ENCODE measurements at regions not wholly inside any gene's neighbourhood (a gene's known extent, or its start where the extent isn't known, plus 50 kb on each side); places are given as distances from the start of the nearest gene placed in this dataset.
"Not testable (repeated sequence)": the region's sequence is repeated elsewhere in the genome, so short reads cannot be mapped to it uniquely, and the experiment has no call there.

DNA sequence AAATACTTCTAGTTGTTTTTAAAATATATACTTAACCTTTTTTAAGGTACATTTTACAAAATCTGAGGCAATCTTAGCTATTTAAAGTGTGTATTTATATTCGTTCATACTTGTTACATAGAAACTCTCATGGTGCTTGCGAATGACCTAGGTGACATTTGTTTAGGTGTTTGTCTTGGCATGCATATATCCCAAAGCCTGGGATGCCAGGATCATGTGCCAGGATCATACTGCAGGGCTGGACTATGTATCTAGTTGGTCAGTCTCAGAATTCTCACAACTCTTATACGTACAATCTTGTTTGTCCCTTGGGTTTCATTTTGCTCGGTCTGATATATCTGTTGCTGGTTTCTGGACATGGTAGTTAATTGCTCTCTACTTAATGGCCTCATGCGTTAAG is 109.9 kb upstream of the WIPF3 start:
- not testable (repeated sequence) for H3K4me3 Mint-ChIP-seq; H3K36me3 Mint-ChIP-seq; H3K27me3 Mint-ChIP-seq; ATAC-seq (ENCODE audit: low read depth in 2 of 2); H3K4me1 Mint-ChIP-seq; DNase-seq; H3K9me3 Mint-ChIP-seq; H3K27ac Mint-ChIP-seq

DNA sequence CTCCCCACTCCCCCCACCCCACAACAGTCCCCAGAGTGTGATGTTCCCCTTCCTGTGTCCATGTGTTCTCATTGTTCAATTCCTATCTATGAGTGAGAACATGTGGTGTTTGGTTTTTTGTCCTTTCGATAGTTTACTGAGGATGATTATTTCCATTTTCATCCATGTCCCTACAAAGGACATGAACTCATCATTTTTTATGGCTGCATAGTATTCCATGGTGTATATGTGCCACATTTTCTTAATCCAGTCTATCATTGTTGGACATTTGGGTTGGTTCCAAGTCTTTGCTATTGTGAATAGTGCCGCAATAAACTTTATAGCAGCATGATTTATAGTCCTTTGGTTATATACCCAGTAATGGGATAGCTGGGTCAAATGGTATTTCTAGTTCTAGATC is 106.6 kb upstream of the WIPF3 start:
- H3K36me3 Mint-ChIP-seq; ATAC-seq (ENCODE audit: low read depth in 2 of 2); H3K27ac Mint-ChIP-seq; H3K4me1 Mint-ChIP-seq; H3K9me3 Mint-ChIP-seq; H3K4me3 Mint-ChIP-seq; H3K27me3 Mint-ChIP-seq; DNase-seq: not testable (repeated sequence)

DNA sequence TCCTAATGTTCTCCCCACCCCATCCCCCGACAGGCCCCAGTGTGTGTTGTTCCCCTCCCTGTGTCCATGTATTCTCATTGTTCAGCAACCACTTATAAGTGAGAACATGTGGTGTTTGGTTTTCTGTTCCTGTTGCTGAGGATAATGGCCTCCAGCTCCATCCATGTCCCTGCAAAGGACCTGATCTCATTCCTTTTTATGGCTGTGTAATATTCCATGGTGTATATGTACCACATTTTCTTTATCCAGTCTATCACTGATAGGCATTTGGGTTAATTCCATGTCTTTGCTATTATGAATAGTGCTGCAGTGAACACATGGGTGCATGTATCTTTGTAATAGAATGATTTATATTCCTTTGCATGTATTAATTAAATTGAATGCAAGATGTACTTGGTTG is 104.8 kb upstream of the WIPF3 start:
- not testable (repeated sequence) for H3K4me1 Mint-ChIP-seq; H3K4me3 Mint-ChIP-seq; ATAC-seq (ENCODE audit: low read depth in 2 of 2); H3K9me3 Mint-ChIP-seq; H3K36me3 Mint-ChIP-seq; DNase-seq; H3K27me3 Mint-ChIP-seq
- H3K27ac Mint-ChIP-seq, result peak overlapping the region in 1 of 6 donors; percentile 33

DNA sequence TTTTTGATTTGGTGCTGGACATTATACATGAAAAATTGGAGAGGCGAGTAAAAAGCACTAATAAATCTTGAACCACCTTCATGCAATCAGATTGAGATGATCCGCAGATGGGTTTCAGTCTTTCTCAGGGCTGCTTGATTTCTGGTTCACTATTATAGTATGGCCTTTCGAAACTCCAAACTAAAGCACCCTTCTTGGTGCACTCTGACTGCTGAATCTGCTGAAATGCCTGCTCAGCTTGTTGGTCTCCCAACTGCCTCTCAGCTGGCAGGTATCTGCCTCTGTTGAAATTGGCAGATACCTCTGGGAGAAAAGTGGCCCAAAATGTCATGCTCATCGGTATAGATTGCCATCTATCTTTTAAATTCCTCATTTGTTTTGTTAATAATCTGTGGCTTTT is 102.5 kb upstream of the WIPF3 start:
- not testable (repeated sequence) for H3K4me3 Mint-ChIP-seq; H3K4me1 Mint-ChIP-seq; H3K36me3 Mint-ChIP-seq; H3K27ac Mint-ChIP-seq; H3K9me3 Mint-ChIP-seq; H3K27me3 Mint-ChIP-seq; DNase-seq; ATAC-seq (ENCODE audit: low read depth in 2 of 2)

DNA sequence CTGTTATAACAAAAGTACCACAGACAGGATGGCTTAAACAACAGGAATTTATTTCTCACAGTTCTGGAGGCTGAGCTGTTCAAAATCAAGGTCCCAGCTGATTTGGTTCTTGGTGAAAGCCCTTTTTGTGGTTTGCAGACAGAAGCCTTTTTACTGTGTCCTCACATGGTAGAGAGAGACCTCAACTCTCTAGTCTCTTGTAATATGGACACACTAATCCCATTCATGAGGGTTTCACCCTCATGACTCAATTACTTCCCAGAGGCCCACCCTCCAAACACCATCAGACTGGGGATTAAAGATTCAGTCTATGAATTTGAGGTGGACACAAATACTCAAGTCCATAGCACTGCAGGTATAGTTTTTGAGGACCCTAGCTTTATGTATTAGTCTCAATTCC is 97.3 kb upstream of the WIPF3 start:
- not testable (repeated sequence) for H3K4me1 Mint-ChIP-seq; ATAC-seq (ENCODE audit: low read depth in 2 of 2); H3K4me3 Mint-ChIP-seq; H3K27me3 Mint-ChIP-seq; H3K9me3 Mint-ChIP-seq; H3K36me3 Mint-ChIP-seq; DNase-seq; H3K27ac Mint-ChIP-seq

DNA sequence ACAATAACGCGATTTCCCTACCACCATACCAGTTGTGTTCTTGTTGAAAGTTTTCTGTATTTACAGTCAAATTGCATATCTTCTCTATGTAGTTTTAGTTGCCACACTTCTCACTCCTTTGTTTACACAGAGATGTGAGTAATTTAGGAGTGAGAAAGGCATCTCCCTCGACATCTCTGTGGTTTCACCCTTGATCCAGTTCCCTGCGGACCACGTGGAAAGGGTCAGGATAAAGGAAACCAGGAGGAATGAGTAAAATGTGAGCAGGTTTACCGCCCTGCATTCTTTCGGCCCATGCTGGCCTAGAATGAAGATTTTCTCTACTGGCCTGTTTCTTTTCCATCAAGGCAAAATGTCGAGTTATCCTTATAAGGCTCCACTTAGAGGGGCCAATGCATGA is 83.2 kb upstream of the WIPF3 start:
- not testable (repeated sequence) for DNase-seq; H3K36me3 Mint-ChIP-seq; ATAC-seq (ENCODE audit: low read depth in 2 of 2); H3K4me1 Mint-ChIP-seq; H3K9me3 Mint-ChIP-seq; H3K4me3 Mint-ChIP-seq; H3K27ac Mint-ChIP-seq
- peaks cover 5 to 13% (median 7%) of the 10 kb centered on the region in 3 donors for H3K27me3 Mint-ChIP-seq

DNA sequence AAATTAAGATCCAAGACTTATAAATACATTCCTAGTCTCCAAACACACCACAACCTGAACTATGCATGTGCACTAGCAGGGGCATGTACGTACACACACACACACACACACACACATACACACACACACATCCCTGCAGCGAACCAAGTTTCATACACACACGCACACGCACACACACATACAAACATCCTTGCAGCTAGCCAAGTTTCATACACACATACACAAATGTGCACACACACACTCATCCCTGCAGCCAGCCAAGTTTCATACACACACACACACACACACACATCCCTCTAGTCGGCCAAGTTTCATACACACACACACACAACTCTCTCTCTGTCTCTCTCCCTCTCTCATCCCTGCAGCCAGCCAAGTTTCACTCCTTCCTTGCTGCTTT is 82.7 kb upstream of the WIPF3 start:
- DNase-seq, result no peak
- H3K4me1 Mint-ChIP-seq, result no peaks in the 10 kb centered on the region
- no peak for ATAC-seq (ENCODE audit: low read depth in 2 of 2)
- peaks cover 0 to 6% (median 0%) of the 10 kb centered on the region in 7 donors for H3K9me3 Mint-ChIP-seq
- no peak overlapping the region for H3K4me3 Mint-ChIP-seq
- H3K27me3 Mint-ChIP-seq, result peaks cover 5 to 14% (median 12%) of the 10 kb centered on the region in 3 donors
- no peaks in the 10 kb centered on the region for H3K36me3 Mint-ChIP-seq
- no peak overlapping the region for H3K27ac Mint-ChIP-seq

DNA sequence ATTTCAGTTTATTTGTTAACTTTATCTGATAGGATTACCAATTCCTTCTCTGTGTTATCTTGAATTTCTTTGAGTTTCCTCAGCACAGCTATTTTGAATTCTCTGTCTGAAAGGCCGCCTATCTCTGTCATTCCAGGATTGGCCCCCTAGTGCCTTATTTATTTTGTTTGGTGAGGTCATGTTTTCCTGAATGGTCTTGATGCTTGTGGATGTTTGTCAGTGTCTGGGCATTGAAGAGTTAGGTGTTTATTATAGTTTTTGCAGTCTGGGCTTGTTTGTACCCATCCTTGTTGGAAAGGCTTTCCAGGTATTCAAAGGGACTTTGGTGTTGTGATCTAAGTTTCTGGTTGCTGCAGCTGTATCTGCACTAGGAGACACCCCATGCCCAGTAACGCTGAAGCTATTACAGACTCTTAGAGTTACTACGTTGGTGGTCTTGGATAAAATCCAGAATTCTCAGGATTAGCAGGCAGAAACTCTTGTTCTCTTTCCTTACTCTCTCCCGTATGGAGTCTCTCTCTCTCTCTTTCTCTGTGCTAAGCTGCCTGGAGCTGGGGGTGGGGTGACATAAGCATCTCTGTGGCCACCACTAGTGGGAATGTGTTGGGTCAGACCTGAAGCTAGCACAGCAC is 76.7 kb upstream of the WIPF3 start:
- not testable (repeated sequence) for H3K36me3 Mint-ChIP-seq; H3K4me3 Mint-ChIP-seq; H3K4me1 Mint-ChIP-seq; H3K27ac Mint-ChIP-seq; DNase-seq; ATAC-seq (ENCODE audit: low read depth in 2 of 2)
- Mint-ChIP-seq H3K9me3 (peaks cover 0 to 19% (median 2%) of the 10 kb centered on the region in 7 donors), H3K27me3 (peaks cover 5 to 23% (median 12%) of the 10 kb centered on the region in 3 donors)

DNA sequence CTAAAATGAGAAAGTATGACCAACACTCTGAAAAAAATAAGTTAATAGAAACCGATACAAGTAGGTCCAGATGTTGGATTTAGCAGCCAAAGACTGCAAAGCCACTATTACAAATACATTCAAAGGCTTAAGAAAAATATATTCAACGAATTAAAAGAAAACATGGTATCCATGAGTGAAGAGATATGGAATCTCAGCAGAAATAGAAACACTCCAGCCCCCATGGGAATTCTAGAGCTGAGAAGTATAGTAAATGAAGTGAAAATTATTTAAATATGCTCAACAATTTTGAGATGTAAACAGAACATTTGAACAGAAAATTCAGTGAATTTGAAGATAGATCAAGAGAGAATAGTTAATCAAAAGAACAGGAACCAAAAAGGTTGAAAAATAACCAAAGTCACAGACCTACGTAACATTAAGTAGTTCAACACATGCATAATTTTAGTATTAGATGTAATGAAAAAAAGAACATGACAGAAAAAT is 72.0 kb upstream of the WIPF3 start:
- H3K27me3 Mint-ChIP-seq, result peaks cover 6 to 12% (median 8%) of the 10 kb centered on the region in 3 donors
- no peak for ATAC-seq (ENCODE audit: low read depth in 2 of 2)
- H3K9me3 Mint-ChIP-seq, result peaks cover 0 to 6% (median 0%) of the 10 kb centered on the region in 7 donors
- no peak overlapping the region for H3K4me3 Mint-ChIP-seq
- no peaks in the 10 kb centered on the region for H3K4me1 Mint-ChIP-seq
- no peaks in the 10 kb centered on the region for H3K36me3 Mint-ChIP-seq
- DNase-seq, result no peak
- no peak overlapping the region for H3K27ac Mint-ChIP-seq

DNA sequence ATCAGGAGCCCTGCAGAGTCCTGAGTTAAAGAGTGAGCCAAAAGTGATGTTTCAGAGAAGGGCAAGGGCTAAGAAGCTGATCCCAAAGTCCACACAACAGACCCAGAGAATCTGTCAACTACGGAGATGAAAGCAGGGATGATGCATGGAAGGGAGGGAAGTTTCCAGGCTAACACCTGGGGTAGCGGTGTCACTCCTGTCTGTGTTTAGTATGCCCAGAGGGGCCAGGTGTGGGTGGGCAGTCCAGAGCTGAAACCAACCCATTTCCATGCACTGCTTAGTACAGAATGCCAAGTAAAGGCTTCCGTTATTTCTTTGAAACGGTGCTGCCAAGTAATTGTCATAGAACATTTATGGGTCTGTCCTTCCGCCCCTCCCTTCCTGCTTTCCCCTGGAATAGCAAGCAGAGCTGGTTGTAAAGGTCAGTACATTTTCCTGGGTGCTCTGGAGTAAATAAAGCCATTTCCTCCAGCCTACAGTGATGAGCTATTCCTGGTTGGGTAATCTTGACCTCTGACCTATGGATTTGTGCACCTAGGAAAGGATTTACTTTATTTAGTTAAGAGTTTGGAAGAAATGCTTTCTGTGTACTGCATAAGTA is 58.6 kb upstream of the WIPF3 start:
- not testable (repeated sequence) for ATAC-seq (ENCODE audit: low read depth in 2 of 2); H3K36me3 Mint-ChIP-seq; H3K4me1 Mint-ChIP-seq; H3K4me3 Mint-ChIP-seq; H3K27ac Mint-ChIP-seq; H3K9me3 Mint-ChIP-seq; DNase-seq
- H3K27me3 Mint-ChIP-seq, result peaks cover 9 to 15% (median 14%) of the 10 kb centered on the region in 3 donors

DNA sequence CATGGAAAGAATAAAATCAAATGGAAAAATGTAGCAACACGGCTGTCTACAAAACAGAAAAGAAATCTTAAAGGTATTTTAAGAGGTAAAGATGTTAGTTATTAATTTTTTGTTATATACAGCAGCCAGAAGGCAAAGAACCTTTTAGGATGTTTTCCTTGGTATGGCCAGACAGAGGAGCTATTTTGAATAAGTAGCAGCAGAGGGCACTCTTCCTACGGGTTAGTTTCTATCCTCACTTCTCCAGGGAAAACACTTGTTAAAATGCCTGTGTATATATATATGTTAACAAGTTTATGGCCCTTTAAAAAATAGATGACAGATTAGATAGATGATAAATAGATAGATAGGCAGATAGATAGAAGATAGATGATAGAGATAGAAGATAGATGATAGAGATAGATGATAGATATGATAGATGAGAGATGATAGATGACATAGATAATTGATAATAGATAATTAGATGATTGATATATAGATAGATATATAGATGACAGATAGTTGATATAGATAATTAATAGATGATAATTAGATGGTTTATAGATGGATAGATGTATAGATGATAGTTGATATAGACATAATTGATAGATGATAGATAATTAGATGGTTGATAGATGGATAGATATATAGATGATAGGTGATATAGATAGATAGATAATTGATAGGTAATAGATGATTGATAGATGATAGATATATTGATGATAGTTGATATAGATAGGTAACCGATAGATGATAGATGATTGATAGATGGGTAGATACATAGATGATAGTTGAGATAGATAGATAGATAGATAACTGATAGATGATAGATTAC is 57.8 kb upstream of the WIPF3 start:
- ATAC-seq (ENCODE audit: low read depth in 2 of 2) (no peak), DNase-seq (no peak)
- Mint-ChIP-seq H3K4me1 (no peaks in the 10 kb centered on the region), H3K27me3 (peaks cover 9 to 15% (median 14%) of the 10 kb centered on the region in 3 donors), H3K4me3 (no peak overlapping the region), H3K27ac (no peak overlapping the region), H3K9me3 (no peaks in the 10 kb centered on the region), H3K36me3 (no peaks in the 10 kb centered on the region)

DNA sequence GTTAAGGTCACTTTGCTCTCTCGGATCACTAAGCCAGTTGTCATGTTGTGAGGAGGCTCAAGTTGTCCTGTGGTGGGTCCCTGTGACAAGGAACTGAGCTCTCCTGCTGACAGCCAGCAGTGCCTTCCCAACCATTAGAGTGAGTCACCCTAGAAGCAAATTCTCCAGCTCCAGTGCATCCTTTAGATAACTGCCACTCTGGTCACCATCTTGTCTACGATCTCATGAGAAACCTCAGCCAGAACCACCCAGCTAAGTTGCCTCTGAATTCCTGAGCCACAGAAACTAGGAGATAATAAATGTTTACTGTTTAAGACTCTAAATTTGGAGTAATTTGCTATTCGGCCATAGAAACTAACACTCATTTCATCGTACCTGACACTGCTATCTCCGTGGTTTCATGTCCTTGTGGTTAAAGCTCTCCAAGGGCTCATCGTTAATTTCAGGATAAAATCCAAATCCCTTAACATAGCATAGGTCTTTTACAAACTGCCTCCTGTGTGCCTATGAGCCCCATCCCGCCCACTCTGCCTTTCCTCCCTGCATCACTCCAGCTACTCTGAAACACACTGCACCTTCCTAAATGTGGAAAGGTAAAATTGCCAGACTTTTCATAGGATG is 56.5 kb upstream of the WIPF3 start:
- H3K27ac Mint-ChIP-seq, result no peak overlapping the region
- no peak for DNase-seq
- H3K36me3 Mint-ChIP-seq, result no peaks in the 10 kb centered on the region
- no peak overlapping the region for H3K4me3 Mint-ChIP-seq
- no peaks in the 10 kb centered on the region for H3K4me1 Mint-ChIP-seq
- H3K9me3 Mint-ChIP-seq, result no peaks in the 10 kb centered on the region
- ATAC-seq (ENCODE audit: low read depth in 2 of 2), result no peak
- H3K27me3 Mint-ChIP-seq, result peaks cover 12 to 15% (median 15%) of the 10 kb centered on the region in 3 donors

DNA sequence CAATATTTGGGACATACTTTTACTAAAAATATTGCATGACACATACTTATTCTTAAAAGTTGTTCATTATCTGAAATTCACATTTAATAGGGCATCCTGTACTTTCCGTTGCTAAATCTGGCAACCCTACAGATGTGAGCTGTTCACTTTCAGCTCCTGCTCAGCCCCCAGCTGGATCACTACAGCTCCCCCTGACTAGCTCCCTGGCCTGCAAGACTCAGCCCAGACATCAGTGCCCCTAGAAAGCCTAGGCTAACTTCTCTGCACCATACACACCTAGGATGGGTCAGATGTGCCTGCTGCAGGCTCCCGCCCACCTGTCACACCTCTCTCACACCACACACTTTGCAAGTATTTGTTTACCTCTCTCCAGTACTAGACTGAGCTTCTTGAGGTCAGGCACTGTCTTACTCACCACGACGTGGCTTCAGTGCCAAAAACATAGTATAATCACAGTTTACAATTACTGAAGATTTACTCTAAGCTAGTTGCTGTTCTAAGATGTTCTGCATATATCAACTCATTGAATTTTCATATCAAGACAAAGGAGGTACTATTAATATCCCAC is 55.9 kb upstream of the WIPF3 start:
- not testable (repeated sequence) for H3K4me1 Mint-ChIP-seq; H3K9me3 Mint-ChIP-seq; H3K4me3 Mint-ChIP-seq; H3K36me3 Mint-ChIP-seq; ATAC-seq (ENCODE audit: low read depth in 2 of 2); DNase-seq; H3K27ac Mint-ChIP-seq
- peaks cover 15 to 19% (median 16%) of the 10 kb centered on the region in 3 donors for H3K27me3 Mint-ChIP-seq
